Ovary (tissue), 3 donors: ENCODE measurements at regions not wholly inside any gene's neighbourhood (a gene's known extent, or its start where the extent isn't known, plus 50 kb on each side); places are given as distances from the start of the nearest gene placed in this dataset.

ENCODE experiments used
- EP300 ChIP-seq: sonication (generic); formaldehyde crosslinking; IDR thresholded peaks from one replicate; pipeline ENCODE4 v1.6.1; 2017; ENCODE audit warnings: antibody characterized with exemption
- TF ChIP-seq, protein P1 (sequence below), 3 donors: fragments of 450-650 bp in 2 of 3; fragments of 200-600 bp in 1 of 3; IDR thresholded peaks; one replicate each; pipeline versions ENCODE4 v1.5.1 to v1.8.0; 2016 to 2022; ENCODE audit warnings: antibody characterized with exemption in 3 of 3, mild to moderate bottlenecking in 1 of 3
- donor health status: DM: no; HTN: no; CAD: no.

GRCh38 chr4:182185491-182185890 is 57.7 kb upstream of the TENM3 start:
- TF ChIP-seq, protein P1, sequence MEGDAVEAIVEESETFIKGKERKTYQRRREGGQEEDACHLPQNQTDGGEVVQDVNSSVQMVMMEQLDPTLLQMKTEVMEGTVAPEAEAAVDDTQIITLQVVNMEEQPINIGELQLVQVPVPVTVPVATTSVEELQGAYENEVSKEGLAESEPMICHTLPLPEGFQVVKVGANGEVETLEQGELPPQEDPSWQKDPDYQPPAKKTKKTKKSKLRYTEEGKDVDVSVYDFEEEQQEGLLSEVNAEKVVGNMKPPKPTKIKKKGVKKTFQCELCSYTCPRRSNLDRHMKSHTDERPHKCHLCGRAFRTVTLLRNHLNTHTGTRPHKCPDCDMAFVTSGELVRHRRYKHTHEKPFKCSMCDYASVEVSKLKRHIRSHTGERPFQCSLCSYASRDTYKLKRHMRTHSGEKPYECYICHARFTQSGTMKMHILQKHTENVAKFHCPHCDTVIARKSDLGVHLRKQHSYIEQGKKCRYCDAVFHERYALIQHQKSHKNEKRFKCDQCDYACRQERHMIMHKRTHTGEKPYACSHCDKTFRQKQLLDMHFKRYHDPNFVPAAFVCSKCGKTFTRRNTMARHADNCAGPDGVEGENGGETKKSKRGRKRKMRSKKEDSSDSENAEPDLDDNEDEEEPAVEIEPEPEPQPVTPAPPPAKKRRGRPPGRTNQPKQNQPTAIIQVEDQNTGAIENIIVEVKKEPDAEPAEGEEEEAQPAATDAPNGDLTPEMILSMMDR (IDR thresholded peaks at IDR 0.05) = no peak
- no peak for TF ChIP-seq EP300
